Fibroblast of villous mesenchyme (primary cell): ENCODE measurements at regions not wholly inside any gene's neighbourhood (a gene's known extent, or its start where the extent isn't known, plus 50 kb on each side); places are given as distances from the start of the nearest gene placed in this dataset.

ENCODE experiments used
- DNase-seq: peaks from one replicate; pipeline ENCODE4 v3.0.0-alpha.2; 2010; ENCODE audit warnings: low read depth
- H3K4me3 ChIP-seq: 2 replicates; pipeline ENCODE4 v1.5.1; 2011; ENCODE audit warnings: low read depth, mild to moderate bottlenecking, low read length
- TF ChIP-seq, protein P1 (sequence below): IDR thresholded peaks from 2 replicates; pipeline ENCODE4 v1.5.1; 2012; ENCODE audit warnings: low read depth, mild to moderate bottlenecking, low read length; ENCODE audit not compliant: insufficient read depth

DNA sequence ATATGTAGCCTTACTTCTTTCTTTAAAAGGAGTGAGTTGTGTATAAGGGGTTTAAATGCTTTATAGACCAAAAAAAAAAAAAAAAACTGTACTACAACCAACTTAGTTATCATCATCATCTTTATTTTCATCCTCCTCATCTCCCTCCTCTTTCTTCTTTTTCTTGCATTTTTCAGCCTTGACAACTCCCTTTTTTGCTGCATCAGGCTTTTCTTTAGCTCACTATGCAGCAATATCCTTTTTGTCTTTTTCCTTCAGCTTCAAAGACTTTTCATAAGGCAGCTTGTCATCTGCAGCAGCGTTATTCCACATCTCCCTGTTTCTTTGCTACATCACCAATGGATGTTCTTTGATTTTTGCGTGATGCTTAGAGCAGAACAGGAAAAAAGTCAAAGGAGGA lies 526.0 kb downstream of the ZNF608 start:
- no peak for DNase-seq
- H3K4me3 ChIP-seq, result no peak overlapping the region
- TF ChIP-seq, protein P1, sequence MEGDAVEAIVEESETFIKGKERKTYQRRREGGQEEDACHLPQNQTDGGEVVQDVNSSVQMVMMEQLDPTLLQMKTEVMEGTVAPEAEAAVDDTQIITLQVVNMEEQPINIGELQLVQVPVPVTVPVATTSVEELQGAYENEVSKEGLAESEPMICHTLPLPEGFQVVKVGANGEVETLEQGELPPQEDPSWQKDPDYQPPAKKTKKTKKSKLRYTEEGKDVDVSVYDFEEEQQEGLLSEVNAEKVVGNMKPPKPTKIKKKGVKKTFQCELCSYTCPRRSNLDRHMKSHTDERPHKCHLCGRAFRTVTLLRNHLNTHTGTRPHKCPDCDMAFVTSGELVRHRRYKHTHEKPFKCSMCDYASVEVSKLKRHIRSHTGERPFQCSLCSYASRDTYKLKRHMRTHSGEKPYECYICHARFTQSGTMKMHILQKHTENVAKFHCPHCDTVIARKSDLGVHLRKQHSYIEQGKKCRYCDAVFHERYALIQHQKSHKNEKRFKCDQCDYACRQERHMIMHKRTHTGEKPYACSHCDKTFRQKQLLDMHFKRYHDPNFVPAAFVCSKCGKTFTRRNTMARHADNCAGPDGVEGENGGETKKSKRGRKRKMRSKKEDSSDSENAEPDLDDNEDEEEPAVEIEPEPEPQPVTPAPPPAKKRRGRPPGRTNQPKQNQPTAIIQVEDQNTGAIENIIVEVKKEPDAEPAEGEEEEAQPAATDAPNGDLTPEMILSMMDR, result no peak

DNA sequence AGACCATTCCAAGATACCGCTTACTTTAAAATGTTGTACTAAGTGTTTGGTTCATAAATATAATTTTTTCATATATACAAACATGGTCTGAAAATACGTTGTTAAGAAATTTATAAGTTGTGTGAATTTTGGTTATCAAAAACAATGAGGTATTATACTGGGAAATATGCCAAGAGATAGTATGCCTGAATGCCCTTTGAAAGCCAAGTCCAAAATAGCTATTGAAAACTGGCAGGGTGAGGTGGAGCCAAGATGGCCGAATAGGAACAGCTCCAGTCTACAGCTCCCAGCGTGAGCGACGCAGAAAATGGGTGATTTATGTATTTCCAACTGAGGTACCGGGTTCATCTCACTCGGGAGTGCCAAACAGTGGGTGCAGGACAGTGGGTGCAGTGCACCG lies 533.5 kb downstream of the ZNF608 start:
- no peak for DNase-seq
- H3K4me3 ChIP-seq, result no peak overlapping the region
- TF ChIP-seq, protein P1, result no peak

DNA sequence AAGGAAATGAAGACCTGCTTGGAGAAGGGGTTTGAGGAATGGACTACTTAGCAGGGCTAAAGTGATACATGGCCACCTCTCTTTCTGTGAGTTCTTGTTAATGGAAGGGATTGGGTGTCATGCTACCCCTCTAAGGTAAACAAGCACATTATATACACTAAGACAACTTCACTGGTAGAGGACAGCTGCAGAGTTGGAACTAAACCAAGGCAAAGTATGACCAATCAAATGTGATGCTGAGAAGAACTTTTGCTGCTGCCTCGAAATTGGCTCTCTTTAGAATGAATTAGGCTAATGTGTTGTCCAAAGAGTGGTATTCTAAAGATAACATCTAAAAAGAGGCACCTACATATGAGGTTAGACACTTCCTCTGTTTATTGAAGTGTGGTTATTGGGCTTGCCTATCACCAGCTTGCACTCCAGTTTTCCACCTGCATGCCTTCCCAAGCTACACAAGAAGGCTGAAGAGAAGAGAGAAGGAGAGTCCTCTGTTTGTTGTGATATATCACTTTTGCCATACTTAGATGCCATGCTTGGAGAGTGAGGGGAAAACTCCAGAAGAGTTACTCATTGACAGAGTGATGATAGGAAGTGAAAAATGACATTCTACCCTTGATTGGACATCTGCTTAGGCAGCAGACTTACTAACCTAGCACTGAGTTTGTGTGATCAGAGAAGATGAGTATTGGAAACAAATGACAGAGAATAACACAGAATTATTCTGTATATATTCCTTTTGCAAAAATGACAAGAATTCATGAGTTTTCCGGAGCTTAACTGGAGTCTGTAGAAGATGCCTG lies 536.1 kb downstream of the ZNF608 start:
- no peak for DNase-seq
- no peak overlapping the region for H3K4me3 ChIP-seq
- TF ChIP-seq, protein P1, result no peak

DNA sequence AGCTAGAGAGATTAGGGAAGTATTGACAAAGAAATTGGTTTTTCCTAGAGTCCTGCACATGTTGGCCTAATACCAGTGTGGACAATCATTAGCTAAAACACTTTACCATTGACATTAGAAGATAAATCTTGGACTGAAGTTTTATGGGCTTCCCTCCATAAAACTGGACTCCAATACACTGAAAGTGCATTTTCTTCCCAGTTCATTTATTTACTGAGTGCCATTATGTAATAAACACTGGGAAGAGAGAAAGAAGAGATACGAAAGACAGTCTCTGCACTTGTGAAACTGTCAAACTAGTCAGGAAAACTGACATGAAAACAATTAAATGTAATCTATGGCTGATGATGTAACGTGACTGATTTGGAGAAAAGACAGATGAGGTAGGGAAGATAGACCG lies 539.3 kb downstream of the ZNF608 start:
- no peak overlapping the region for H3K4me3 ChIP-seq
- no peak for DNase-seq
- TF ChIP-seq, protein P1, result no peak

DNA sequence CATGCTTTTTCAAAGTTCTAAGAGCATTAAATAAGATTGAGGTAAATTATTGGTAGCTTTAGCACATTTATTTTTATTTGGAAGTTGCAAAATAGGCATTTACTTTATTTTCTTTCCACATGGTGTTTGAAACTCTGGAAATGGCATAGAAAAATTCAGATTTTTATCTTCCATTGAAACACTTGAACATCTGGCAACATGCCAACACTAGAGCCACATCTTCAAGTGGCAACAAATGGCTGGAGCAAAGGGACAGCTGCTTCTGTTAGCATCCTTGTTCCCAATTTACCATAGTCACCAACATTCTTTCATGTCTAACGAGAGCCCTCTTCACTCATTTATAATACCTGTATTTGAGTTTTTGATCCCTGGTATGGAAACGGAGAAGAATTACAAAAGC lies 539.9 kb downstream of the ZNF608 start:
- no peak overlapping the region for H3K4me3 ChIP-seq
- no peak for DNase-seq
- TF ChIP-seq, protein P1, result no peak

DNA sequence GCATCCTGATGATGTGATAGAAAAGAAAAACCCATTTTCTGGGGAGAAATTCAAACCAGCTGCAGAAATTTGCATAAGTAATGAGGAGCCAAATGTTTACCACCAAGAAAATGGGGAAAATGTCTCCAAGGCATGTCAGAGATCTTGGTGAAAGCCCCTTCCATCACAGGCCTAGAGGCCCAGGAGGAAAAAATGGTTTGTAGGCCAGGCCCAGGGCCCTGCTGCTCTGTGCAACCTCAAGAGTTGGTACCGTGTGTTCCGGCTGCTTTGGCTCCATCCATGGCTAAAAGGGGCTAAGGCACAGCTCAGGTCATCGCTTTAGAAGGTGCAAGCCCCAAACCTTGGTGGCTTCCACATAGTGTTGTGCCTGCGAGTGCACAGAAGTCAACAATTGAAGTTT lies 543.1 kb downstream of the ZNF608 start:
- no peak overlapping the region for H3K4me3 ChIP-seq
- DNase-seq, result no peak
- TF ChIP-seq, protein P1, result no peak

DNA sequence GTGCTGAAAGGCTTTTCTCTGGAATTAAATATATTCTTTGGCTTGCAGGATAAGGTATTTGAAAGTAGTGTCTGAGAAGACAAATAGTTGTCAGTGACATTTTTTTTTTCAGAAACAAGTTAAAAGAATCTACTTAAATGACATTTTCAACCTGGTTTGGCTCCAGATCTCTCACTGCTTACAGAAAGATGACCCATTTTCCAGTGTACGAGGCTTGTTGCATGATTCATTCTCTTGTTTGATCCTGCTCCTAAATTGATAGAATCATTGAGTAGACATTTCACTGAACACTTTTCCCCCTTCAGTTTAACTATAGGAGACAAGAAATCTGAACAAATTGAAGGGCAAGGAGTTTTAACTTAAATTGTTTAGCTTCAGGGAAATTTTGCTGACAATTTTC lies 546.1 kb downstream of the ZNF608 start:
- no peak overlapping the region for H3K4me3 ChIP-seq
- TF ChIP-seq, protein P1, result no peak
- DNase-seq, result no peak
